Lung (tissue), 9 donors: ENCODE measurements at regions not wholly inside any gene's neighbourhood (a gene's known extent, or its start where the extent isn't known, plus 50 kb on each side); places are given as distances from the start of the nearest gene placed in this dataset.
"Not testable (repeated sequence)": the region's sequence is repeated elsewhere in the genome, so short reads cannot be mapped to it uniquely, and the experiment has no call there.

Source experiments
- ATAC-seq: fragments of 200-7000 bp; cut with Tn5 transposase; one replicate; pipeline ENCODE4 v1.9.1; 2020; ENCODE audit warnings: moderate number of reproducible peaks; ENCODE audit not compliant: insufficient read depth, low FRiP score
- DNase-seq, 3 donors: peaks; one replicate each; pipeline ENCODE4 v3.0.0-alpha.2; 2013 to 2017
- H3K27ac ChIP-seq, 2 donors: one replicate each; pipeline ENCODE4 v1.5.1; 2013; ENCODE audit warnings: mild to moderate bottlenecking in 2 of 2, moderate library complexity in 2 of 2, control low read depth in 1 of 2, inconsistent platforms in 1 of 2, low read depth in 1 of 2, low read length in 1 of 2
- H3K27me3 ChIP-seq, 3 donors: one replicate each; pipeline ENCODE4 v1.5.1; 2013; ENCODE audit warnings: low read length in 2 of 3; ENCODE audit not compliant: control insufficient read depth in 3 of 3, insufficient read depth in 3 of 3
- H3K36me3 ChIP-seq, 4 donors: one replicate each; pipeline ENCODE4 v1.5.1; 2013; ENCODE audit warnings: low read length in 4 of 4, mild to moderate bottlenecking in 1 of 4, moderate library complexity in 1 of 4; ENCODE audit not compliant: control insufficient read depth in 4 of 4, insufficient read depth in 4 of 4
- H3K4me1 ChIP-seq, 5 donors: one replicate each; pipeline ENCODE4 v1.5.1; 2013; ENCODE audit warnings: low read length in 5 of 5, mild to moderate bottlenecking in 2 of 5, moderate library complexity in 1 of 5; ENCODE audit not compliant: control insufficient read depth in 5 of 5, insufficient read depth in 5 of 5
- H3K4me3 ChIP-seq: one replicate; pipeline ENCODE4 v1.5.1; 2013; ENCODE audit warnings: mild to moderate bottlenecking, control low read depth, moderate library complexity
- H3K9ac ChIP-seq, 2 donors: one replicate each; pipeline ENCODE4 v1.5.1; 2013; ENCODE audit warnings: low read length in 2 of 2, control low read depth in 1 of 2; ENCODE audit not compliant: insufficient read depth in 1 of 2
- H3K9me3 ChIP-seq, 4 donors: one replicate each; pipeline ENCODE4 v1.5.1; 2013; ENCODE audit warnings: low read length in 3 of 4, mild to moderate bottlenecking in 1 of 4, moderate library complexity in 1 of 4; ENCODE audit not compliant: control insufficient read depth in 4 of 4, insufficient read depth in 3 of 4
- WGBS, 2 donors: extraction: QIAGEN DNeasy Blood & Tissue Kit; methylation state at CpG; one replicate each; pipeline ENCODE4 v1.1.7; 2013; 5-methylcytosine and 5-hydroxymethylcytosine counted together
- donor health status: Bipolar disorder and iron deficiency.
- donor health status: healthy.
- donor health status: DM: yes; HTN: yes; CAD: no.

DNA sequence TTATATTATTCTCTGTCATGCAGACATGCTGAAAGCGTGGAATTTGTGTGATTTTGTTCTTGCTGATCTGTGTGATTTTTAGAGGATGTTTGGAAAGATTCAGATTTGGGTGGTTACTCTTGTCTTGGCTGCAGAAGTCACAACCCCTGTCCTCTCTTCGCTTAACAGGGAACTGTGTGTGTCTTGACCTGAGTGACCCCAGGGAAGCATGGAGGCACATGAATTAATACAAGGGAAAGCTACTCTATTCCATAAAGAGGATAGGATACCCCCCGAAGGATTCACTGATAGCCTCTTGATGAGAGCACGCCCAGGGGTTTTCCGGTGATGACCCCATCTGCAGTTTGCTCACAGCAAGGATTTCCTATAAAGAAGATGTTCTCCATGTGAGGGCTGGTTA lies 168.8 kb upstream of the ZNF469 start:
- not testable (repeated sequence) for ATAC-seq, DNase-seq
- 82 to 86% methylated on average over 4 of the region's 5 CpGs for WGBS, 2 donors

DNA sequence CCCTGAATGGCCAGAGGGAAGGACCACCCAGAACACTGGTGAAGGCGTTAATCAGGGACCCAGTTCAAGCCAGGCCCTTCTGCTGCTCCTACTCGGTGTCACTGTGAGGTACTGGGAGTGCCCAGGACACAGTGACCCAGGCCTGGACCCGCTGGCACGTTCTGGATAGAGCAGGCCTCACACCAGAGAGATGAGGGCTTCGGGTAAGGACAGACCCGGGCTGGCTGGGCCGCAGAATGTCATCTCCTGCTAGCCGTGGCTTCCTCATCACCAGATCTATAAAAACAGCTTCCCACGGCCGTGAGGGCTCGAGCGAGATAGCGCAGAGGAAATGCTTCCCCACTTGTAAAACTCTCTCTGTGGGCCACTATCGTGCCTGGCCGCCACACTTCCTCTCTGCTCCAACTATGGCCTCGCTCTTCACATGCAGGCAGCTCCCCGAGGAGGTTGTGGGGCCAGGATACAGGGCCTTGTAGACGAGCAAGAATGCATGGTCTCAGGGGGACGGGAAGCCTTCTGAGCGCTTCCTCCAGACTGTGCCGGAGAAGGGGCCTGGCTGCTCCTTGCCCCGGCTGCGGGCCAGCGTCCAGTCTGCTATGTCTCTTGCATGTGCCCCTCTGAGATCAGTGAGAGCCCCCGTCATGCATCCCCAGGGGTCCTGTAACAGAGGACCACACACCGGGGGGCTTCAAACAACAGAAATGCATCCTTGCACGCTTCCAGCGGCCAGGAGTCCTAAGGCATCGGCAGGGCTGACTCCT lies 161.6 kb upstream of the ZNF469 start:
- H3K9me3 ChIP-seq, H3K36me3 ChIP-seq, DNase-seq, H3K9ac ChIP-seq, H3K4me3 ChIP-seq, H3K27me3 ChIP-seq, ATAC-seq, H3K27ac ChIP-seq, H3K4me1 ChIP-seq: not testable (repeated sequence)
- WGBS, 2 donors: 66 to 69% methylated on average over 29 of the region's 29 CpGs

More for the DNA sequence above, 168.8 kb upstream of the ZNF469 start:
- H3K36me3 ChIP-seq, H3K27ac ChIP-seq, H3K9me3 ChIP-seq, H3K4me1 ChIP-seq, H3K27me3 ChIP-seq, H3K4me3 ChIP-seq, H3K9ac ChIP-seq: not testable (repeated sequence)

DNA sequence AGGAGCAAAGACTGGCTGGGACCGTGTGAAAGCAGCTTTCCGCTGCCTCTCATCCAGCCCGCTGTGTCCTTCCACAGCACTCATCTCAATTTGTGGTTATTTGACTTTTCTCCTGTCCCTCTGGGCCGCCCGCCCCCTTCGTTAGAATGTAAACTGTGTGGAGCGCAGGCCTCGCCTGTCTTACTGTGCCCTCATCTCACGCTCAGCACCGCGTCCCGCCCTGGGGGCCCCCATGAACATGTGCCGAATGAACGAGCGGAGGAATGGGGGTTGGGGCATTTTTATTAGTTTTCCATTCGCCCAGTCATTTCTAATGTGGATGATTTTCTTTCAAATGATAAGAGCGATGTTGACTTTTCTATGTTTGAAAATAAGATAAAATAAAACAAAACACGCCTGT lies 159.1 kb upstream of the ZNF469 start:
- not testable (repeated sequence) for H3K9me3 ChIP-seq, H3K9ac ChIP-seq, ATAC-seq, H3K27ac ChIP-seq, H3K27me3 ChIP-seq, H3K4me1 ChIP-seq, H3K4me3 ChIP-seq, H3K36me3 ChIP-seq
- DNase-seq: peak; percentile 31 to 46 (median 40)
- WGBS, 2 donors: 75 to 85% methylated on average over 18 of the region's 18 CpGs

- not testable (repeated sequence) for H3K9ac ChIP-seq, H3K27ac ChIP-seq, H3K27me3 ChIP-seq, H3K4me3 ChIP-seq, H3K9me3 ChIP-seq, H3K36me3 ChIP-seq, H3K4me1 ChIP-seq, ATAC-seq
- 77 to 85% methylated on average over 33 to 34 of the region's 34 CpGs for WGBS, 2 donors
- peak; percentile 71 to 79 (median 74) for DNase-seq
Measured at GRCh38 chr16:88224131-88224898, 158.4 kb upstream of the ZNF469 start.

DNA sequence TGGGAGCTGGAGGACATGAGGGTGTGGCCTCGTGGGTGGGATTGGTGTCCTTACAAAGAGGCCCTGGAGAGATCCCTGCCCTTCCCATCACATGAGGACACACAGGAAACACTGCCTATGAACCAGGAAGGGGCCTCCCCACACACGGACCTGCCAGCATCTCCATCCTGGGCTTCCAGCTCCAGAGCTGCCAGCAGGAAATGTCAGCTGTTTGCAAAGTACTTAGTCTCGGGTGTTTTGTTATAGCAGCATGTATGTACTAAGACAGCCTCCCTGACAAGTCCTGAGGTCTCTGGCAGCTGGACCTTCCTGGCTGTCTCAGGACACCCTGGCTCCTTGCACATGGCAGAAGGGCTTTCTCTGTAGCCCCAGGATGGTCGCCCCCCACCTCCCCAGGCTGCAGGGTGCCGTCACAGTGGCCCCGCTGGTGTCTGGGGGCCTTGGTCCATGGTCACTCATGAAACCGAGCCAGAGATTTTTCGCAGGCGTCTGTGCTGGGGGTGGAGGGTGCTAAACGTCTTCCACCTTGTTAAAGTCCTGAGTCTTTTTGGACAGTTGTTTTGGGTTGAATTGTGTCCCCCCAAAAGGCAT lies 157.0 kb upstream of the ZNF469 start:
- 86 to 93% methylated on average over 9 to 10 of the region's 10 CpGs for WGBS, 2 donors
- not testable (repeated sequence) for H3K4me3 ChIP-seq, H3K4me1 ChIP-seq, H3K9ac ChIP-seq, H3K9me3 ChIP-seq, H3K27me3 ChIP-seq, DNase-seq, H3K27ac ChIP-seq, ATAC-seq, H3K36me3 ChIP-seq

DNA sequence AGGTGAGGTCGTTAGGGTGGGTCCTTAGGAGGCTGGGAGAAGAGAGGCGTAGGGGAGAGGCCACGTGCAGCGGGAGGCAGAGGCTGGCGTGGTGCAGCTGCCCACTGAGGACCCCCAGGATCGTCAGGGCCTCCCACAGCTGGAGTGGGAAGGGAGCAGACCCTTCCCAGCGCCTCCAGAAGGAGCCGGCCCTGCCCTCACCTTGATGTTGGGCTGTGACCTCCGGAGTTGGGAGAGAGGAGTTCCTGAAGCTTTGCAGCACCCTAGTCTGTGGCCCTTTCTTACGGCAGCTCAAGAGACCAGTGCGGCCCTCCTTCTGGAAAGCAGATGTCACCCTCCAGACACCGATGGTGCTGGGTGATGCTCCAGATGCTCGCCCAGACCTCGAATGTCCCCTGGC lies 156.5 kb upstream of the ZNF469 start:
- H3K9ac ChIP-seq, ATAC-seq, H3K27me3 ChIP-seq, H3K36me3 ChIP-seq, H3K4me1 ChIP-seq, H3K27ac ChIP-seq, H3K9me3 ChIP-seq, DNase-seq, H3K4me3 ChIP-seq: not testable (repeated sequence)
- WGBS, 2 donors: 90 to 92% methylated on average over 13 of the region's 14 CpGs

- not testable (repeated sequence) for DNase-seq, H3K36me3 ChIP-seq, H3K4me3 ChIP-seq, ATAC-seq, H3K9ac ChIP-seq, H3K9me3 ChIP-seq, H3K4me1 ChIP-seq, H3K27me3 ChIP-seq, H3K27ac ChIP-seq
- 80 to 85% methylated on average over 13 to 28 of the region's 35 CpGs for WGBS, 2 donors
Measured at GRCh38 chr16:88227026-88227721, 155.6 kb upstream of the ZNF469 start.
